ENCODE measurements at regions not wholly inside any gene's neighbourhood (a gene's known extent, or its start where the extent isn't known, plus 50 kb on each side); places are given as distances from the start of the nearest gene placed in this dataset.

DNA sequence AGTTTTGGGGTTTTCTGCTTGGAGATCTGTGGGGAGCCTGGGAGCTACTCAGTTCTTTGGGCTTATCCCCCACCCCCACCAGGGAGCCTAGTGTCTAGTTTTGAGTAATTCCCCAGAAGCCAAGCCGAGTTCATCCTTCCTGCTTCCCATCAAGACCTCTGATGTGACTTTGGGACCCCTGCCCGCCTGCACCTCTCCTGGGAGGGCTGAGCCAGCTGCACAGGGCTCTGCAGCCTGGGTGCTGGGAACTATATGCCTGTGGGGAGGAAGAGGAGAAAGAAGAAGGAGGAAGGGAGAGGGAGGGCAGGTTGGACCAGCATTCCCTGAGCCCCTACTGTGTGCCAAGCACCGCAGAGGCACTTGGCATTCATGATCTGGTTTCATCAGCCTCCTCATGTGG is 178.9 kb downstream of the TMEM132E start:
- TF ChIP-seq, protein P1, sequence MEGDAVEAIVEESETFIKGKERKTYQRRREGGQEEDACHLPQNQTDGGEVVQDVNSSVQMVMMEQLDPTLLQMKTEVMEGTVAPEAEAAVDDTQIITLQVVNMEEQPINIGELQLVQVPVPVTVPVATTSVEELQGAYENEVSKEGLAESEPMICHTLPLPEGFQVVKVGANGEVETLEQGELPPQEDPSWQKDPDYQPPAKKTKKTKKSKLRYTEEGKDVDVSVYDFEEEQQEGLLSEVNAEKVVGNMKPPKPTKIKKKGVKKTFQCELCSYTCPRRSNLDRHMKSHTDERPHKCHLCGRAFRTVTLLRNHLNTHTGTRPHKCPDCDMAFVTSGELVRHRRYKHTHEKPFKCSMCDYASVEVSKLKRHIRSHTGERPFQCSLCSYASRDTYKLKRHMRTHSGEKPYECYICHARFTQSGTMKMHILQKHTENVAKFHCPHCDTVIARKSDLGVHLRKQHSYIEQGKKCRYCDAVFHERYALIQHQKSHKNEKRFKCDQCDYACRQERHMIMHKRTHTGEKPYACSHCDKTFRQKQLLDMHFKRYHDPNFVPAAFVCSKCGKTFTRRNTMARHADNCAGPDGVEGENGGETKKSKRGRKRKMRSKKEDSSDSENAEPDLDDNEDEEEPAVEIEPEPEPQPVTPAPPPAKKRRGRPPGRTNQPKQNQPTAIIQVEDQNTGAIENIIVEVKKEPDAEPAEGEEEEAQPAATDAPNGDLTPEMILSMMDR (IDR thresholded peaks at IDR 0.05; ENCODE audit: borderline replicate concordance), result no peak
- H3K27ac ChIP-seq (replicated peaks), result no peak overlapping the region
- H3K27me3 ChIP-seq (ENCODE audit: low read depth), result peaks cover 75% of the 10 kb centered on the region
- no peak overlapping the region for H3K4me3 ChIP-seq
- intact Hi-C loops (cut with micrococcal nuclease), result no loop called here
- DNase-seq, result no peak
- H3K4me1 ChIP-seq, result peaks cover 6% of the 10 kb centered on the region
- H3K36me3 ChIP-seq, result no peaks in the 10 kb centered on the region
- H3K9me3 ChIP-seq (replicated peaks), result no peaks in the 10 kb centered on the region

DNA sequence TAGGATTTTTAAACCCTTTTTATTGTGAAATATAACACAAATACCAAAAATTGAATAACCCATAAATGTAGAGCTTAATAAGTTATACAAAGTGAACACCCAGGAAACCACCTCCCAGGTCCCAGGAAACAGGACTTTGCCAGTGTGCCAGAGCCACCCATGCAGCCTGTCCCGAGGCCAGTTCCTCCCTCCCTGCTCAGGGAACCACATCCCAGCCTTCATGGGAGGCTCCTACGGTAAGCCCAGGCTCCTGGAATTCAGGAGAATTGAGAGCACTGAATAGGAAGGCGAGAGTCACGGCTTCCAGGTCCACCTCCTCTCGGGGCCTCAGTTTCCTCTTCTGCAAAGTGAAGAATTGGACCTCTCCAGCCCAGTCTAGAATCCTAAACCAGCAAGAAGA is 178.2 kb downstream of the TMEM132E start:
- no peak for DNase-seq
- Histone ChIP-seq H3K36me3 (no peaks in the 10 kb centered on the region), H3K4me1 (peaks cover 6% of the 10 kb centered on the region), H3K27ac (replicated peaks) (no peak overlapping the region), H3K27me3 (ENCODE audit: low read depth) (peaks cover 77% of the 10 kb centered on the region), H3K4me3 (no peak overlapping the region), H3K9me3 (replicated peaks) (no peaks in the 10 kb centered on the region)
- TF ChIP-seq, protein P1 (IDR thresholded peaks at IDR 0.05; ENCODE audit: borderline replicate concordance), result no peak
- intact Hi-C loops (cut with micrococcal nuclease), result no loop called here

DNA sequence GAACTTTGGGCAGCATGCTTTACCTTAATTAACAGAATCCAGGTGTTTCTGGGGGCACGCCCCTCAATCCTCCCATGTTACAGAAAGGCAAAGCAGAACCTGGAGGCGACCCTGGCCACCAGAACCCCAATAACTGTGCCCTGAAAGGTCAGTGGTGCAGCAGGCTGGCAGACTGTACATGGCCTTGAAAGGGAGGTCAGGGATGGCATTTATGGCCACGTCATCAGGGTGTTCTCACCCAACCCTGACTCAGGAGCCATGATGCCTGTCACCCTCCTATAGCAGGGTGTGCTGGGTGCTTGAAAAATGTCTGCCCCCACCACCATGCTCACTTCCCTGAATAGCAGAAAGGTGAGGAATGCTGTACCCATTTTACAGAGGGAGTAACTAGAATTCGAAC is 177.7 kb downstream of the TMEM132E start:
- Histone ChIP-seq H3K36me3 (no peaks in the 10 kb centered on the region), H3K4me1 (peaks cover 6% of the 10 kb centered on the region), H3K4me3 (no peak overlapping the region), H3K27me3 (ENCODE audit: low read depth) (peaks cover 76% of the 10 kb centered on the region), H3K27ac (replicated peaks) (no peak overlapping the region), H3K9me3 (replicated peaks) (no peaks in the 10 kb centered on the region)
- no peak for DNase-seq
- TF ChIP-seq, protein P1 (IDR thresholded peaks at IDR 0.05; ENCODE audit: borderline replicate concordance), result no peak
- intact Hi-C loops (cut with micrococcal nuclease), result no loop called here

- no peaks in the 10 kb centered on the region for H3K9me3 ChIP-seq (replicated peaks)
- DNase-seq, result no peak
- peaks cover 76% of the 10 kb centered on the region for H3K27me3 ChIP-seq (ENCODE audit: low read depth)
- H3K4me1 ChIP-seq, result peaks cover 6% of the 10 kb centered on the region
- H3K27ac ChIP-seq (replicated peaks), result no peak overlapping the region
- no peak overlapping the region for H3K4me3 ChIP-seq
- TF ChIP-seq, protein P1 (IDR thresholded peaks at IDR 0.05; ENCODE audit: borderline replicate concordance), result no peak
- intact Hi-C loops (cut with micrococcal nuclease), result no loop called here
- no peaks in the 10 kb centered on the region for H3K36me3 ChIP-seq
Measured at GRCh38 chr17:34756637-34757021, 177.2 kb downstream of the TMEM132E start.

DNA sequence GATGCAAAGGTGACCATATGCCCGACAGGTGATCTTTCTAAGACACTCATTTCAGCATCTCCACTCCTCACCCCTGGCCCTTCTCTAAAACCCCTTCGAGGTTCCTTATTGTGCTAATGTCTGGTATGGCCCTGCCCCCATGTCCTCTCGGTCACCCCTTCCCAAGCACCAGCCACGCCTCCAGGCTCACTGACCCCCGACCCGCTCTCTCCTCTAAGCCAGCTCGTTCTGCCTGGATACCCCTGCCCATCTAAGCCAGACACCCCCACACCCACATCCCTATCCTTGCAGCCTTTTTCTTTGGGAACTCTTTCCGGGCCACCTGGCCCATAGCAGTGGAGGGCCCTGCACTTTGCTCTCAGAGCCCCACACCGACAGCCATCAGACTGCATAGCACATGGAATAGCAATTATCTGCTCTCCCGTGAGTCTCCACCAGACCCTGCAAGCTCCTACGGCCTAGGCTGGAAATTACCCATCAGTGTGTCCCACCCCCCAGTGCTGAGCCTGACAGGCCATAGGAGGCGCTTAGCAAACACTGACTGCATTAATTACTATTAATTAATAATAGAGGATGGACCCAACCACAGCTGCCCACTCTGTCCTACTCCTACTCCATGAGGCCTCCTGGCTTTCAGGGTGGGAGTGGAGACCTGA is 176.7 kb downstream of the TMEM132E start:
- intact Hi-C loops (cut with micrococcal nuclease), result no loop called here
- TF ChIP-seq, protein P1 (IDR thresholded peaks at IDR 0.05; ENCODE audit: borderline replicate concordance), result no peak
- H3K4me3 ChIP-seq, result no peak overlapping the region
- no peak overlapping the region for H3K27ac ChIP-seq (replicated peaks)
- no peak for DNase-seq
- H3K36me3 ChIP-seq, result no peaks in the 10 kb centered on the region
- no peaks in the 10 kb centered on the region for H3K9me3 ChIP-seq (replicated peaks)
- peaks cover 76% of the 10 kb centered on the region for H3K27me3 ChIP-seq (ENCODE audit: low read depth)
- peaks cover 6% of the 10 kb centered on the region for H3K4me1 ChIP-seq
